B cell (primary cell): ENCODE measurements at regions not wholly inside any gene's neighbourhood (a gene's known extent, or its start where the extent isn't known, plus 50 kb on each side); places are given as distances from the start of the nearest gene placed in this dataset.

Source experiments
- ATAC-seq: fragments of 200-7000 bp; cut with Tn5 transposase; one replicate; pipeline ENCODE4 v1.10.0; 2021; ENCODE audit warnings: low read depth, mild to moderate bottlenecking, moderate number of reproducible peaks, moderate library complexity
- CTCF ChIA-PET: fragments of 350-600 bp; sonication (Branson Sonifier 250); formaldehyde crosslinking; loops from one replicate; lab custom pipeline; 2021; ENCODE audit warnings: antibody characterized with exemption, inconsistent platforms; lab: Charles Lee
- POLR2A ChIA-PET: fragments of 350-600 bp; sonication (Branson Sonifier 250); formaldehyde crosslinking; loops from one replicate; lab custom pipeline; 2021; ENCODE audit warnings: antibody characterized with exemption; lab: Charles Lee
- DNase-seq: peaks from one replicate; pipeline ENCODE4 v3.0.0; 2013
- H2AFZ ChIP-seq: 2 replicates; pipeline ENCODE4 v1.6.1; 2012; ENCODE audit warnings: mild to moderate bottlenecking, low read depth, low read length; ENCODE audit not compliant: insufficient read depth, poor library complexity, severe bottlenecking
- H3K27ac ChIP-seq, 2 donors: 1 replicate in 1 of 2; 2 replicates in 1 of 2; pipeline ENCODE4 v1.5.1; 2012 to 2013; ENCODE audit warnings: low read length in 2 of 2, mild to moderate bottlenecking in 2 of 2, moderate library complexity in 1 of 2
- H3K27me3 ChIP-seq, 4 experiments: fragments of 200-600 bp in 1 of 4; sonication (generic) in 1 of 4; replicated peaks in 1 of 4; 1 replicate in 2 of 4; 2 replicates in 2 of 4; pipeline versions ENCODE4 v1.6.1 to v1.7.0; 2013 to 2016; ENCODE audit warnings: low read length in 3 of 4, mild to moderate bottlenecking in 2 of 4, mixed read lengths in 1 of 4, moderate library complexity in 1 of 4; ENCODE audit not compliant: insufficient read depth in 4 of 4, control insufficient read depth in 3 of 4; ENCODE audit errors: control extremely low read depth in 1 of 4
- H3K36me3 ChIP-seq, 2 experiments: replicated peaks in 1 of 2; 1 replicate in 1 of 2; 2 replicates in 1 of 2; pipeline versions ENCODE4 v1.6.1 to v1.7.1; 2013; ENCODE audit warnings: low read length in 1 of 2; ENCODE audit not compliant: insufficient read depth in 2 of 2, control insufficient read depth in 1 of 2; ENCODE audit errors: control extremely low read depth in 1 of 2, extremely low read depth in 1 of 2
- H3K4me1 ChIP-seq, 2 donors: fragments of 200-600 bp in 1 of 2; sonication (generic) in 1 of 2; 1 replicate in 1 of 2; 2 replicates in 1 of 2; pipeline versions ENCODE4 v1.5.1 to v1.6.1; 2013 to 2017; ENCODE audit warnings: low read length in 2 of 2; ENCODE audit not compliant: control insufficient read depth in 2 of 2, insufficient read depth in 2 of 2
- H3K4me2 ChIP-seq: replicated peaks from 2 replicates; pipeline ENCODE3; 2012; ENCODE audit warnings: mild to moderate bottlenecking, low read depth, low read length; ENCODE audit not compliant: poor library complexity, severe bottlenecking
- H3K4me3 ChIP-seq, 5 experiments: fragments of 200-600 bp in 1 of 5; sonication (generic) in 1 of 5; 1 replicate in 3 of 5; 2 replicates in 2 of 5; pipeline versions ENCODE4 v1.5.1 to v1.7.0; 2011 to 2016; ENCODE audit warnings: low read length in 4 of 5, mild to moderate bottlenecking in 4 of 5, low read depth in 2 of 5, control low read depth in 1 of 5, moderate library complexity in 1 of 5; ENCODE audit not compliant: insufficient read depth in 1 of 5; ENCODE audit errors: control extremely low read depth in 1 of 5, extremely low read depth in 1 of 5
- H3K79me2 ChIP-seq: fragments of 200-600 bp; sonication (generic); one replicate; pipeline ENCODE4 v1.6.0; 2016; ENCODE audit warnings: low read length; ENCODE audit not compliant: control insufficient read depth, insufficient read depth
- H3K9ac ChIP-seq: fragments of 200-600 bp; sonication (generic); 2 replicates; pipeline ENCODE4 v1.6.1; 2017; ENCODE audit warnings: mild to moderate bottlenecking, low read length, moderate library complexity
- H3K9me3 ChIP-seq, 3 donors: one replicate each; pipeline versions ENCODE4 v1.6.1 to v1.7.1; 2013; ENCODE audit warnings: low read length in 2 of 3; ENCODE audit not compliant: control insufficient read depth in 2 of 3, insufficient read depth in 1 of 3; ENCODE audit errors: control extremely low read depth in 1 of 3
- H4K20me1 ChIP-seq: 2 replicates; pipeline ENCODE4 v1.6.0; 2012; ENCODE audit warnings: mild to moderate bottlenecking, low read length; ENCODE audit not compliant: insufficient read depth, control insufficient read depth, poor library complexity, severe bottlenecking
- H3K27ac Mint-ChIP-seq: one replicate; pipeline ENCODE4 v1.8.0; 2021; ENCODE audit warnings: mixed read lengths
- H3K27me3 Mint-ChIP-seq: one replicate; pipeline ENCODE4 v1.8.0; 2021; ENCODE audit warnings: mixed read lengths
- H3K4me1 Mint-ChIP-seq: one replicate; pipeline ENCODE4 v1.8.0; 2021; ENCODE audit warnings: mixed read lengths
- H3K4me3 Mint-ChIP-seq: one replicate; pipeline ENCODE4 v1.8.0; 2021; ENCODE audit warnings: mixed read lengths
- H3K9me3 Mint-ChIP-seq: one replicate; pipeline ENCODE4 v1.8.0; 2022; ENCODE audit warnings: mixed read lengths; ENCODE audit not compliant: insufficient read depth
- EZH2 ChIP-seq: IDR thresholded peaks from 2 replicates; pipeline ENCODE4 v1.6.1; 2012; ENCODE audit warnings: borderline replicate concordance, low read depth, mild to moderate bottlenecking, moderate library complexity, low read length; ENCODE audit not compliant: insufficient read depth, poor library complexity, severe bottlenecking
- WGBS: methylation state at CpG from one replicate; pipeline ENCODE4 v1.1.5; 2013; ENCODE audit warnings: missing lambda C conversion rate; ENCODE audit not compliant: insufficient coverage; 5-methylcytosine and 5-hydroxymethylcytosine counted together
- intact Hi-C: fragments of 100-400 bp; cut with micrococcal nuclease; formaldehyde crosslinking; loops from one replicate; pipeline ENCODE4 v1.10.0; 2022
- TF ChIP-seq, protein P1 (sequence below): fragments of 200-600 bp; IDR thresholded peaks from one replicate; pipeline ENCODE4 v1.8.0; 2022; ENCODE audit warnings: antibody characterized with exemption, mild to moderate bottlenecking

DNA sequence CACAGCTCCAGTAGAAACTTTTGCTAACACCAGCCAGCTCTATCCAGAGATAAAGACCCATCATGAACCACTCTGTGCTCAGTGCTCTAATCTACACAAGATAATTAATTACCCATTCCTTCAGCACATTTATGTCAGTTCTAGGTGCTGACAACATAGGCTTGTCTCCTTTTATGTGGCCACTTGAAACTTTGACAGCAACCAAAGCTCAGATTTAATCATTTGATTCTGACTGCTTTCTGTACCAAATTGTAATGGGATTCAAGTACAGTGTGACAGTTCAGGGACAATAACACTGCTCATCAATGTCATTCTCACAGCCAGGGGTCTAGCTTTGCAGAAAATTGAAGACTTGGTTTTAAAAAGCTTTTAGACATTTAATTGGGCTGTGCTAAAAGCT, 266.6 kb downstream of the KCTD12 start:
- Mint-ChIP-seq H3K27me3 (no peaks in the 10 kb centered on the region), H3K4me1 (no peaks in the 10 kb centered on the region), H3K27ac (no peak overlapping the region), H3K4me3 (no peak overlapping the region), H3K9me3 (peaks cover 2% of the 10 kb centered on the region)
- no peak overlapping the region for H3K27ac ChIP-seq
- H4K20me1 ChIP-seq, result no peaks in the 10 kb centered on the region
- no peak for ATAC-seq
- ChIA-PET CTCF (interaction anchor here (1.3 kb wide), 1 partner anchor 11 kb away, joined by 3 read pairs; no protein-coding TSS in a partner anchor), POLR2A (no interaction called here)
- H3K4me2 ChIP-seq, result no peak overlapping the region
- H3K36me3 ChIP-seq, result no peaks in the 10 kb centered on the region
- H3K4me1 ChIP-seq, result no peaks in the 10 kb centered on the region
- H3K9ac ChIP-seq, result no peak overlapping the region
- no peak overlapping the region for H2AFZ ChIP-seq
- DNase-seq, result no peak
- peaks cover 0 to 4% (median 0%) of the 10 kb centered on the region in 4 experiments for H3K27me3 ChIP-seq
- no peaks in the 10 kb centered on the region for H3K79me2 ChIP-seq
- TF ChIP-seq, protein P1, sequence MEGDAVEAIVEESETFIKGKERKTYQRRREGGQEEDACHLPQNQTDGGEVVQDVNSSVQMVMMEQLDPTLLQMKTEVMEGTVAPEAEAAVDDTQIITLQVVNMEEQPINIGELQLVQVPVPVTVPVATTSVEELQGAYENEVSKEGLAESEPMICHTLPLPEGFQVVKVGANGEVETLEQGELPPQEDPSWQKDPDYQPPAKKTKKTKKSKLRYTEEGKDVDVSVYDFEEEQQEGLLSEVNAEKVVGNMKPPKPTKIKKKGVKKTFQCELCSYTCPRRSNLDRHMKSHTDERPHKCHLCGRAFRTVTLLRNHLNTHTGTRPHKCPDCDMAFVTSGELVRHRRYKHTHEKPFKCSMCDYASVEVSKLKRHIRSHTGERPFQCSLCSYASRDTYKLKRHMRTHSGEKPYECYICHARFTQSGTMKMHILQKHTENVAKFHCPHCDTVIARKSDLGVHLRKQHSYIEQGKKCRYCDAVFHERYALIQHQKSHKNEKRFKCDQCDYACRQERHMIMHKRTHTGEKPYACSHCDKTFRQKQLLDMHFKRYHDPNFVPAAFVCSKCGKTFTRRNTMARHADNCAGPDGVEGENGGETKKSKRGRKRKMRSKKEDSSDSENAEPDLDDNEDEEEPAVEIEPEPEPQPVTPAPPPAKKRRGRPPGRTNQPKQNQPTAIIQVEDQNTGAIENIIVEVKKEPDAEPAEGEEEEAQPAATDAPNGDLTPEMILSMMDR, result no peak
- no peak for TF ChIP-seq EZH2
- intact Hi-C loops, result no loop called here
- H3K9me3 ChIP-seq, result no peaks in the 10 kb centered on the region
- H3K4me3 ChIP-seq, result no peak overlapping the region

DNA sequence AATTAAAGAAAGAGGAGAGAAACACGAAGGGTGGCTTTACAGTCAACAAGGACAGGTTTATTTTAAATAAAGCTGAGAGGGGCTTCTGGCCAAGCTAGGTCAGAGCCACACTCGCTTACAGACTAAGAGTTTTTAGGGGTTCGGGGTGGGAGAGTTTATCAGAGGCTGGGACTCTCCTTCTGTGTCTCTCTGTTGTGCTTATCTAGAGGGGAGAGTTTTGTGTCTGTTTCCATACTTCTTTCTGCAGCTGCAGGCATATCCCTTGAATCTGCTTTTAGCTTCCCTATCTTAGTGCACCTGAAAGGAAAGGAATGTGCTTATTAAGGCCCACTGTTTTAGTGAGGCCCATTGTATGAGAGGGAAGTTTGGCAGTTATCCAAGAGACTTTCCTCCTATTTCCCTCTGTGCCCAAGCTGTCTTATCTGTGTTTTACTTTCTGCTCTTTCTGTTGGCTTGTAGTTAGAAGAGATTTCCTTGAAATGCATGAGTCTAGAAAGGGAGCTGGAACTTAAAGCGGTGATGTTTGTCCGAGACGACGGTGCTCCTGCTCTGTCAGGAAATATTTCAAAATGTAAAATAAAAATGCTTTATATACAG, 275.3 kb downstream of the KCTD12 start:
- peaks cover 0 to 2% (median 0%) of the 10 kb centered on the region in 3 donors for H3K9me3 ChIP-seq
- no peak overlapping the region for H2AFZ ChIP-seq
- TF ChIP-seq, protein P1, result no peak
- no peak for TF ChIP-seq EZH2
- no peaks in the 10 kb centered on the region for H3K79me2 ChIP-seq
- Mint-ChIP-seq H3K9me3 (no peaks in the 10 kb centered on the region), H3K27ac (no peak overlapping the region), H3K4me3 (no peak overlapping the region), H3K4me1 (no peaks in the 10 kb centered on the region), H3K27me3 (no peaks in the 10 kb centered on the region)
- H3K27me3 ChIP-seq, result no peaks in the 10 kb centered on the region
- no peaks in the 10 kb centered on the region for H3K36me3 ChIP-seq
- H3K4me1 ChIP-seq, result no peaks in the 10 kb centered on the region
- CTCF ChIA-PET, result no interaction called here
- ATAC-seq (no peak), DNase-seq (no peak)
- H3K4me3 ChIP-seq, result no peak overlapping the region
- POLR2A ChIA-PET, result no interaction called here
- no peak overlapping the region for H3K27ac ChIP-seq
- H3K9ac ChIP-seq, result no peak overlapping the region
- H3K4me2 ChIP-seq, result no peak overlapping the region
- no peaks in the 10 kb centered on the region for H4K20me1 ChIP-seq
- 96% methylated on average over 3 of the region's 7 CpGs for WGBS
- intact Hi-C loops, result no loop called here
